NCI-H2196 (cell line): ENCODE measurements at regions not wholly inside any gene's neighbourhood (a gene's known extent, or its start where the extent isn't known, plus 50 kb on each side); places are given as distances from the start of the nearest gene placed in this dataset.
"Not testable (repeated sequence)": the region's sequence is repeated elsewhere in the genome, so short reads cannot be mapped to it uniquely, and the experiment has no call there.

Experiments used
- DNase-seq: peaks from one replicate; lab custom pipeline; 2025; ENCODE audit not compliant: unreplicated experiment; lab: John Stamatoyannopoulos, UW

DNA sequence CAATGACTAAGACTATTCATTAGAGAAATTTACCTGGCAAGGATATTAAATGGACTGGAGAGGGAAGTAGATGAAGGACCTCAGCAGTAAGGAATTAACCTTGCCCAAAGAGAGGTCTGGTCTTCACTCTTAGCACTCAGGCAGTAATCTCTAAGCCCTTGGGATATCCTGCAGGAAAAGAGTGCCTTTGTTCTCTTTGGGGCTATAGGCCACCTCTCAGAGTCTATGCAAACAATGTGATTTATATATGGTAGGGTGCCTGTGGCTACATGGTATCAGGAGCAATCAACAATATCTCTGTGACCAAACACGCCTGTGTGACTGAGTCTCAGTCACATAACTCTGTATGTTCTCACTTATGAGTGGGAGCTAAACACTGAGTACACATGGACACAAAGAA is 154.7 kb upstream of the CDK1 start:
- DNase-seq = no peak

DNA sequence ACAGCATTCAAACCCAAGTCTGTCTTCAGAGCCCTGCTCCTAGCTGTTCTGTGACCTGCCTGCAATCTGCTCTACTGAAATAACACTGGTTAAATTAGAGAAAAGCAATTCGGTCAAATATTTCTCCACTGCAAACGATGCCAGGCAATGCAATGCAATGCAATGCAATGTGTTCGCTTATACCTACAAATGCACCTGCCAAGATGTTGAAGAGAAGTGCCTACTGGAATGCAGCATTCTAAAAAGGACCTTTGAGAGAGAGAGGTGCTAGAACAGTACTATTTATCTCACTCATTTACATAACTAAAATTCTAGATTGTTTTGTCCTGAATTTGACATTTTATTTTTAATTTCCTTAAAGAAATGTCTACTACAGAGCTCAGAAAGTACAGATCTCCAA is 157.3 kb upstream of the CDK1 start:
- no peak for DNase-seq

DNA sequence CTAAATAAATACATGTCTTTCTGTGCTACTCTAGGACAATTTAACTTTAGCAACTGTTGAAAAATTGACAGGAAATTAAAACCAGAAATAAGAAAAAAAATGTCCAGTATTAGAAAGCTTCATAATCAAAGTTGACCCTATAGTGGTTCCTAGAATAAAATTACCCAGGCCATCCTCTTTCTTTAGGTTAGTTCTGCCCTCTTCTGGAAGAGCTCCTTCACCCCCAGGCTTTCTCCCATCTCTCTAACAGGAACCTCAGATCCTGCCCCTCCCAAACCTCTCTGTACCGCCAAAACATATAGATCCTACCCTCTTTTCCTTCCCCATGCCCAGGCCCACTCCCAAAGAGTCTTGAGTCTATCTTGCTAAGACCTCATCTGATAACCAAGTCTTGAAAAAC is 159.4 kb upstream of the CDK1 start:
- DNase-seq = no peak

DNA sequence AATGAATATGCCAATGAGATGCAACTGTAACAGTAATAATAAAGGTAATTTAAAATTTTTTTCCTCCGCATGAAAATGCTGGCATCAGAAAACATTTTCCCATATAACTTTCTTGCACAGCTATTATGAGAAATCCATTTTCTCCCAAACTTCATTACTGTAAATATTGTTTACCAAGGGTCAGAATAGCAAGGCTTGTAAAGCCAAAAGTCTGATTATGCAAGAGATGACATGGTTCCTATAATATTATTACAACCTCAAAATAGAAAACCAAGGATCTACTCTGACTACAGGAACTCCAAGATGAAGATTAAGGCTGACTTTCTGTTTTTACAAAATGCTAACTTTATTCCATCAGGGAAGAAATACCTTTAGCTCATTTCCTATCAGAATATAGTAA is 162.7 kb upstream of the CDK1 start:
- DNase-seq = no peak

DNA sequence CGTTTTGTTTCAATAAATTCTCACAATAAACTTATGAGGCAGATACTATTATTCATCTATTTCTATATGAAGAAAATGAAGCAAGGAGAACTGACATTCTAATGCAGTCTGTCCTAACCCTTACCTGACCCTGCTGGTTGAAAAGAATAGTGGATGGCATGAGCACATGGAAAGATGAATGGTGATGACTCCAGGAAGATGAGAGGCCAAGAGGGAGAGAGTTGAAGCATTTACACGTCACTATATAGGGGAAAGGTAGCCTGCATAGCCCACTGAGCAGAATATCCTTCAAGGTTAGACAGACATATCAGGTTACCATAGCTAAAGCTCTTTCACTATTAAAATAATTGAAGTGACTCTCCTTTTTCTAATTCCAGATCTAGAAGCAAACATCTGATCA is 163.9 kb upstream of the CDK1 start:
- no peak for DNase-seq

DNA sequence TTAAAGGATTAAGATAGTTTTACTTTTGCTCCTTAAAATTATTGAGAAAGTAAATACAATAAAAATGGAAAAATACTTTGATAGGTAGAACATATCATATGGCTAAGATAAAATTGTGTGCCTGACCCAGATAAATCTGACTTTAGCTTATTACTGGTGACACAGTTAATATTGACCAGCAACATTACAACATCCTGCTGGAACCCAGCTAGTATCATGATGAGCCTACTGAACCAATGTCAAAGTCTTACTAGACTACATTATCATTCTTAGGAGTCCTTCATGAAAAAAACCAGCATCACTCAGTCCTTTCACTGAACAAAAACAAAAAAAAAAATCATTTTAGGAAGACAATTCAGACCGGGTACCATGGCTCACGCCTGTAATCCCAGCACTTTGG is 164.8 kb upstream of the CDK1 start:
- no peak for DNase-seq

DNA sequence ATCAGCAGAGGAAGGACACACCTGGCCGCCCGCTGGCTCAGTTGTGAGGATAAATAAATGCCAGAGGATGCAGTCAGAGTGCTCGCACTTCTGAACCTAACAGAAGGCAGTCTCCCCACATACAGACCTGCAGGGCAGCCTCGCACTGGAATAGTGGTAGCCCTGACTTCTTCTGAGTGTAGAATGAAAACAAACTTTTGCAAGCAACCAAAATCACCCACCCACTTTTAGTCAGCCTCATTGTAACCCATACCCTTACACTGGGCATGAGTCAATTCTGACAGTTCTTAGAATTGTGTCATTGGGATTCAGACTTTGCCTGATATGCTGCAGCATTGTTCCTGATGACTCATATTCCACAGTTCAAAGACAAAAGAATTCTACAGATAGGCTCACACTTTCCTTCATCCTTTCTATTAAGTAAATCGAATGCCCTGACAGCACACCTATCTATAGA is 167.0 kb upstream of the CDK1 start:
- no peak for DNase-seq

DNA sequence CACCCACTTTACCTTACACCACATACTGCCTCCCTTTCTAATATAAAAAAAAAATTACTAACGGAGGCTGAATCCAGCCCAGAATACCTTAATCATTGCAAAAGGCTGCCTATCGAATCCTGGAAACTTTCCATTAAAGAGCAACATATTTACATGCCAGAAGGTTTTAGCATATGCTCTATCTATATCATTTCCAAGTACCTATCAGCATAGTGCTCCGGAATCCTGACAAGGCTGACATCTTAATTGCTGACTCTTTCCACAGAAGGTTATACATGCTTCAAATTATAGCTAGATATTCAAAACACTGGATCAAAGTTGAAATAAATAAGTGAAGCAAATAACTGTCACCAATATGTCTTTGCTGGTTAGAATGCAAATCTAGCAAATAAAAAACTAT is 170.9 kb upstream of the CDK1 start:
- no peak for DNase-seq

DNA sequence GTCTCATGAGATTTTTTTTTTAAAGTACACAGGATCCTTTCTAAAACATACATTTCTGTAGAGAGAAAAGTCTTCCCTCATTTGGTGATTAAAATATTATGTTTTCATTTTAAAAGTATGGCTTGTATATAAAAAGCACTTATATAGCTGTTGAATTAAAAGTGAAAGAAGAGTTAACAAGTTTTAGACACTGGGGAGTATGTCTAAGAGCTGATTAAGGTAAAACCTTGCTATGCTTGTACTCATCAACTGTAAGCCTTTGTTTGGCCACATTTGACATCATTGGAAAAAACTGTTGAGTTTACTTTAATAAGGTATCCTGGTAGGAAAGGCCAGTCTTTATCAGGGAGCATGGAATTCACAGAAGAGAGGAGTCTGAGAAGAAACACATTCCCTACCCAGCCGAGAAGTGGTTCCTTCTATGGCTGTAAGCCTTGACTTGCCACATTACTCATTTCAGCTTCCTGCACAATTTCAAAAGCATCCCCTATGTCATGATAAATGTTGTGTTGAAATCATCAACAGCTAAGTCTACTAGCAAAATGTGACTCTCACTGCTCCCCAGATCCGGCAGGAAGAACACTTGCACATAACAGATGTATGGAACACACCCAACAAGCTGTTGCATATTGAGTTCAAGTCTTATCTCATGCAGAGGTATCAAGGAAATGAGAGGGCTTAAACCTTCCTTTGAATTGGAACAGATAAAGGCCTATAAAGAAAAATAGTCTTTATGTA is 171.8 kb upstream of the CDK1 start:
- DNase-seq = no peak

DNA sequence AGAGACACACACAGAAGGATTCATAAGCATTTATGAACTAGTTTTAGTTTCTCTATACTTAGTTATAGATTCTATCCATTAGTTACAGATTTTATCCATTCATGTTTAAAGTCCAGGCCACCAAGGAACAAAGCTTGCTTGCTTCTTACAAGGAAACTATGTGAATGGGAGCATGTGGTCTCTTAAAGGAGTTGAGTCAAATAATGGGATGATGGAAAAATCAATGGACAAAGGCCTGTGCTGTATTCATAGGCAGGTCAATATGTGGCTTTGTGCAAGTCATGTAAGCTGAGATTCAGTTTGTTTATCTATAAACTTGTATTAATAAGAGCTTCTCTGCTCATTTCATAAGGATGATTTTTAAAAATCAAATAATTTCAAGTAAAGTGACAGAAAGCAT is 172.8 kb upstream of the CDK1 start:
- DNase-seq = no peak

DNA sequence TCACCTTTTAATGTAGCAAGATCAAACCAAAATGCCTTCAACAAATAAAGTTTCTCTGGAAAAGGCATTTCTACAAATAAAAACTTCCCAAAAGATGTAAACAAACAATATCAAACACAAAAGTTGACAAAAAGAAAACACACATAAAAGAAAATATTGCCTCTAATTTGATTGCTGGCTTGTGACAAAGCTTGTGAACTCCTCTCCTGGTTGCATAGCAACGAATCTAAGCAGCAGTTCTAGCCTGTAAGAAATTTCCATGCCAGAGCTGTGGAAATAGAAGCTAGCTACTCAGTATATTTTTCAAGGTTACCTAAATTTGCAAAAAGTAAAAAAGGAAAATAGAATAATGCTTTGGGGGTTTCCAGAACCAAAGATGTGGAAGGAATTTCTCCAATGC is 173.9 kb upstream of the CDK1 start:
- no peak for DNase-seq

DNA sequence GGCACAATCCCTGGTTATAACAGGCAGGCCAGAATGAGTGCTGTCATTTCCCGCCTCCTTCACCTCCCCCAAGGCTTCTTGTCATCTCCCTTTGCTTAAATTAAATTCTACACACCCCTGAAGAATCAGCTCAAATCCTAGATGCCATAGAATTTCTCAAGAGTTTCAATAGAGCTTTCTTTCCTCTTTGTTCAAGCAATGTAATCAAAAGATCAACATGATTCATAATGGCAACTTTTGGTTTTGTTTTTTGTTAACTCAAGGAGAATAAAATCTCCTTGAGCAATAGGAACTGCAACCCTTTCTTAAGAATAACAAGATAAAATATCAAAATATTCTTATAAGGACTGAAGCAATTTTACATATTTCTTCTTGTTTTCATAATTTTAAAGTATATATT is 180.8 kb upstream of the CDK1 start:
- no peak for DNase-seq

DNA sequence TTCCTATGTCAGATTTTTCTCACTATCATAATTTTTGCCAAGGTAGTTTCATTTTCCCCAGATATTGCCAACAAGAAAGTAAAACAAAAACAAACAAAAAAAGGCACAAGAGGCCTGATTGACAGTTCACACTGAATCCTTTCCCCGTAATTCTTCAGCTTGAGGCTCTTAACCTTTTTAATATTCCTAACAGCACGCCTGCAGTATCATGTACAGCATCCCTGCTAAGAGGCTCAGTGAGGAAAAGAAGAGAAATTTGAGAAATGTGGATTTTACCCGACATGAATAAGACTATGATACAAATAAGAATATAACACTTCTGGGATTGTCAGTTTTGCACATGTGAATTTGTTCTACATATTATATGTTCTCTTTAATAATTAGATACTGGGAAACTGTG is 182.4 kb upstream of the CDK1 start:
- no peak for DNase-seq

DNA sequence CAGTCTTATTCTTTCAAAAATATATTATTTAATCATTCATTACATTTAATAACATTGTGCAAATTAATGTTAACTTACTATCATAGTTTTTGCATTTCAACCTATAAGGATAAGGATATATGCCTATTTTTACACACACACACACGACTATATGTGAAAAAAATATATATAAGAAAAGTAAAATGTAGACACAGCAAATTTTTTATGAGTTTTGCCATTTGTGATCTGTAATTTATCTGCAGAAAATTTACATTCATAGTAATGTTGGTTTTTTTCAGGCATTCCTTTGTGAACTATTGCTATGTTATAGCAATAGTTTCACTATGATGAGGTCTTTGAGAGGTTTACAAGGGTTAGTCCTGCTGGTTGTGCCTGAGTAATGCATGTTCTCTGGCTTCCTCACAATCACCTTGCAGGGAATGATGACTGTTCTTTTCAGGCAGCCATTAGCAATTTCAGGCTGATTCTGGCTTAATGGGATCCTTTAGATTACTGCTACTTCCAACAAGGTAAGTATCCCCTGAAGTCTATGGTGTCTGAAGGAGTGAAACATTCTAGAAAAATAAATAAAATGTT is 183.7 kb upstream of the CDK1 start:
- no peak for DNase-seq

DNA sequence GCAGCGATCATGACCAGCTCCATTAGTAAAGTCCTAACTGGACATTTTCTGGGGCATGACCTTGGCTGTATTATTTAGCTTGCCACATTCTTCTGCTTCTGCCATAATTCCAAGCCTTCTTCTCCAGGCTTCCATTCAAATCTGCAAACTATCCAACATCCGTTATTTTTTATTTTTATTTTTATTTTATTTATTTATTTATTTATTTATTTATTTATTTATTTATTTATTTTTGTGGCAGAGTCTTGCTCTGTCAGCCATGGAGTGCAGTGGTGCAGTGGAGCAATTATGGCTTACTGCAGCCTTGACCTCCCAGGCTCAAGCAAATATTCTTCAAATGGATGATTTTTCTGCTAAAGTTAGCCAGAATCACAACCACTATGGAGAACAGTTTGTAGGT is 187.2 kb upstream of the CDK1 start:
- DNase-seq = no peak

DNA sequence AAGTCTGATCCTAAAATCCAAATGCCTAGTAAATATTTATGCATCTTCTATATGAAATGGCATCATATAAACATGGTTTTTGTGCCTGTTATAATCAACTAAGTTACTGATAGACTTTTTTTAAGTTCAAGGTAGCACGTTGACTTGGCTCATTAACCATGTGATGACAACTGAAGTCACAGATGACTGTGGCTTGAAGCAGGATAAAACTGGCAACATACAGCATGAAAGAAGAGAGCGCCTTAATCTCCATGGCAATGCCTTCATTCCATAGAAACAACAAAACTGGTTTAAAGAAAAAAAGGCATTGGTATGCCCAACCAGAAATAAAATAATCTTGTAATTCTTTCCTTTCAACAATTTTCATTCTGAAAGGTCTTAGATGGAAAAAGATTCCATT is 188.9 kb upstream of the CDK1 start:
- DNase-seq = no peak

DNA sequence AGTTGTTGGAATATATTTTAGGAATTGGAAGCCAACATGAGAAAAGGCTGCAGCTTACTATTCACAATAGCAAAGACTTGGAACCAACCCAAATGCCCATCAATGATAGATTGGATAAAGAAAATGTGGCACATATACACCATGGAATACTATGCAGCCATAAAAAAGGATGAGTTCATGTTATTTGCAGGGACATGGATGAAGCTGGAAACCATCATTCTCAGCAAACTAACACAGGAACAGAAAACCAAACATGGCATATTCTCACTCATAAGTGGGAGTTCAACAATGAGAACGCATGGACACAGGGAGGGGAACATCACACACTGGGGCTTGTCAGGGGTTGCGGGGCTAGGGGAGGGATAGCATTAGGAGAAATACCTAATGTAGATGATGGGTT is 192.1 kb upstream of the ANK3 start:
- not testable (repeated sequence) for DNase-seq

DNA sequence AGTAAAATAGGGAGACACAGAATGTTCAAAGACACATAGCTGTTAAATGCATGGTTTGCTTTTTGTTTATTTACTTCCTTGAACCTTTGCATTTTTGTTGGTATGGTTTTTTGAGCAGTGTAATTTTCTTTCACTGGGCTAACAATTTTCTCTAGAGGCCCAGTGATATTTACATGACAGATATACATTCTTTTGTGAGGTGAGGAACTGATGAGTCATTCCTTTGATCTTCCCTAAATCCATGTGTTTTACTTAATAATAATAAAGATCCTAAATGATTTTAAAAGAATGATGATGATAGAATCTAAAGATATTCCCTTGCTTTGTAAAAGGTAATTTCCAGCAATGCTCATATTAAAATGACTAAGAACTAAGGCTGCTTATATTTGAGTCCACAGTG is 188.5 kb upstream of the ANK3 start:
- no peak for DNase-seq

DNA sequence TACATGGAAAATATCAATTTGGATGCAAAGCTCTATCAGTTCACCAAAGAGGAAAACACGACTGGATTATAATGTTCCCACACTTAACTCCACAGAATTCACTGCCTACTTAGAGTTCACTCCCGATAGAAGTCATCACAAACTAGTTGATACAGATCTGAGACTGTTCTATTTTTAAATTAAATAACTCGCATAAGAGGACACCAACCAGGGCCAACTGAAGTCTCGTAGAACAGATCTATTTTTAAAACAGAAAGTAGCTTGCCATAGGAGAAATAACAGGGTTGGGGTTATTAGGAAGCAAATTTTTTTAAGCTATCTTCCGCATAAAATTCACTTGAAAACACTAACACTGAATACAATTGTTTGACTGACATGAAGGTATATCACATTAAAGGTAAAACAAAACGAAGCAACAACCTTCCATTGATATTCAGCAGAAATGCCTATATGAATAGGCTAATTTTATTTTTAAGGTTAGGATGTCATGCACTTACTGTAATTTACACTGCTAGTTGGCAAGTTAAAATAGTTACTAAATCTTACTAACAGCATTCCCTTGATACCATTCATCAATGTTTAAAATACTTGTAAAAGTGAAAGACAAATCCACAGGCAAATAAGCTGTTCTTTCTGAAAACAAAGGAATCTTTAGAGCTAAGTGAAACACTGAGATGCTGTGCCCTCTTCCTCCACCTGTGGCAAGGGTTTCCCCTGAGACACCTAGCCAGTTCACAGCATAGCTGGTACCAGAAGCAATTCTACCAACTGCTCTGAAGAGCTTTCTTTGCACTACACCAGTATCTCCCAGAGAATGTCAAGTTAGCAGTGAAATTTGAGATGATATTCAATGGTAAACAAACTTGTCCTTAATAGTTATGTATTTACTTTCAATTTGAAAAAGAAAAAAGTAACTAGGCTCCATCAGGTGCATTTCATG is 186.7 kb upstream of the ANK3 start:
- DNase-seq = no peak

DNA sequence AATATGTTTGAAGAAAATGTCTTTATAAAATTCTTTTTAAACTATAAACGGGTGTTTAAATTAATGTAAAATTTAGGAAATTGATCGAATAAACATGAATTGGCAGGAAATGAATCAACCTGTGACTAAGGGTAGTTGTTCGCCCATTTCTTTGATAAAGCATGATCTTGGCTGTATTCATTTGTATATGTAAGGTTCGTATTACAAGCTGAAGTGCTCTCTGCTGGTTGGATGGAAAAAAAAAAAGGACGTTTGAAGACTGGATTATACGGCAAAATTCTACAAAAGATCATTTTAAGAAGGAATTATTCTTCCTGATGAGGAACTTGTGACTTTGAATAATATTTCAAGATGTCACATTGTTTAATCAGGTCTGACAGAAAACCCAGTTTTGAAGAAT is 185.4 kb upstream of the ANK3 start:
- DNase-seq = no peak

DNA sequence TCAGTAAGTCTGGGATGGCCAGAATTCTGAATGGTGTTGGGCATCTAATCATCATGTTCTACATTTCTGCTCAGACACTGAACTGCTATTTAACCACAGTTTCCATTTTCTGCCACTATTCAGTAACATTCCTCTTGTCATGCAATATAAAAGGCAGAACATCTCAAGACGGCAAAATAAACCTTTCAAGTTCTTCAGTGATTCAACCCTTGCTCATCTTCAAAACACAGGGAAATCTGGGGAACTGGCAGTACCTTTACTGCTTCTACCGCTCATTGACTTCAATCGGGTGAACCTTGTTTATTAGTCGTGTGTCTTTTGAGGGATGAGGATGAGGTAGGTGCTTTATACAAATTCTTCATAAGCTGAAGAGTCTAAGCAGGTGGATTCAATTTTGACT is 184.7 kb upstream of the ANK3 start:
- no peak for DNase-seq

DNA sequence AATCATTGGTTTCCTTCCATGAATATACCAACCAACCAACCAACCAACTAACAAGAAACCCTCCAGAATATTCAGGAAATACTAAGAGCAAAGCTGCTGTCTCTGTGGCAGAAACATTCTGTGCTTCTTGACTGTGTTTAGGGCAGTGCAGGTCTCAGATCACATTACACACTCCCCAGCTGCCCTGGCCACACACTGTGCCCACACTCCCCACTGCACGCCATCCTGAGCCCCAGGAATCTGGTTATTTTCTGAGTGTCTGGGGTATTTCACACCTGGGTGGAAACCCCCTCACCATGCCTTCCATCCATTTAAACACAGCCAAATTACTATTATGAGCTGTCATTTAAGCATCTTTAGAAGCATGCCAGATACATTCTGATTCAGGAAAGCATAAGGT is 183.7 kb upstream of the ANK3 start:
- no peak for DNase-seq
